H1 (cell line): ENCODE measurements at regions not wholly inside any gene's neighbourhood (a gene's known extent, or its start where the extent isn't known, plus 50 kb on each side); places are given as distances from the start of the nearest gene placed in this dataset.

ENCODE experiments used
- EP300 ChIP-seq, 2 experiments: IDR thresholded peaks; 1 replicate in 1 of 2; 2 replicates in 1 of 2; pipeline ENCODE4 v1.6.1; 2011 to 2012; ENCODE audit warnings: low read depth in 2 of 2, low read length in 2 of 2, mild to moderate bottlenecking in 2 of 2, borderline replicate concordance in 1 of 2, inconsistent platforms in 1 of 2, moderate library complexity in 1 of 2
- KDM5A ChIP-seq: fragments of 200-600 bp; IDR thresholded peaks from 2 replicates; pipeline ENCODE4 v1.7.1; 2012; ENCODE audit warnings: mild to moderate bottlenecking, low read length, inconsistent platforms, mixed read lengths
- MAX ChIP-seq: IDR thresholded peaks from 2 replicates; pipeline ENCODE4 v1.6.1; 2012; ENCODE audit warnings: inconsistent platforms
- TCF12 ChIP-seq: IDR thresholded peaks from 2 replicates; pipeline ENCODE4 v1.6.1; 2011; ENCODE audit warnings: low read depth, mild to moderate bottlenecking, low read length
- TF ChIP-seq, protein P1 (sequence below): IDR thresholded peaks from 2 replicates; pipeline ENCODE4 v1.6.1; 2012; ENCODE audit warnings: low read length, inconsistent platforms

GRCh38 chr1:189500778-189501177, 976.9 kb downstream of the BRINP3 start (continued):
- TF ChIP-seq, protein P1, sequence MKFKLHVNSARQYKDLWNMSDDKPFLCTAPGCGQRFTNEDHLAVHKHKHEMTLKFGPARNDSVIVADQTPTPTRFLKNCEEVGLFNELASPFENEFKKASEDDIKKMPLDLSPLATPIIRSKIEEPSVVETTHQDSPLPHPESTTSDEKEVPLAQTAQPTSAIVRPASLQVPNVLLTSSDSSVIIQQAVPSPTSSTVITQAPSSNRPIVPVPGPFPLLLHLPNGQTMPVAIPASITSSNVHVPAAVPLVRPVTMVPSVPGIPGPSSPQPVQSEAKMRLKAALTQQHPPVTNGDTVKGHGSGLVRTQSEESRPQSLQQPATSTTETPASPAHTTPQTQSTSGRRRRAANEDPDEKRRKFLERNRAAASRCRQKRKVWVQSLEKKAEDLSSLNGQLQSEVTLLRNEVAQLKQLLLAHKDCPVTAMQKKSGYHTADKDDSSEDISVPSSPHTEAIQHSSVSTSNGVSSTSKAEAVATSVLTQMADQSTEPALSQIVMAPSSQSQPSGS, result no peak
- no peak for TF ChIP-seq EP300 (IDR thresholded peaks at IDR 0.05; ENCODE audit: borderline replicate concordance in 1 of 2, low read depth in 2 of 2, low read length in 2 of 2)
- TF ChIP-seq TCF12, result no peak
- no peak for TF ChIP-seq KDM5A
- TF ChIP-seq MAX, result no peak
